ENCODE measurements at regions not wholly inside any gene's neighbourhood (a gene's known extent, or its start where the extent isn't known, plus 50 kb on each side); places are given as distances from the start of the nearest gene placed in this dataset.
"Not testable (repeated sequence)": the region's sequence is repeated elsewhere in the genome, so short reads cannot be mapped to it uniquely, and the experiment has no call there.

DNA sequence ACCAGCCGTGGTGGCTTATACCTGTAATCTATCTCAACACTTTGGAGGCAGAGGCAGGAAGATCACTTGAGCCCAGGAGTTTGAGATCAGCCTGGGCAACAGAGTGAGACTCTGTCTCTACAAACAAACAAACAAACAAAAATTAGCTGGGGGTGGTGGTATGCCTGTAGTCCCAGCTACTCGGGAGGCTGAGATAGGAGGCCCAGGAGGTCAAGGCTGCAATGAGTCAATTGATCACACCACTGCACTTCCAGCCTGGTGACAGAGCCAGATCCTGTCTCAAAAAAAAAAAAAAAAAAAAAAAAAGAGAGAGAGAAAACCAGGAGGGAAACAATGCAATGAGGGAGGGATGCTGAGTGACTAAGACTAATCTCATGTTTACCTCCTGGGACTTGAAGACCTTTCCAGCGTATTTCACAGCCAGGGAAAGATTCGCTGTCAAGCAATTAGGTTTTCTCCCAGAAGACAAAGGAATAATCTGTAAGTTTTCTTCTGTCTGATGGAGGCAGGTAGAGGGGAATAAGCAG is 51.1 kb upstream of the MIER3 start:
- no peak for DNase-seq (ENCODE audit: low read depth in 4 of 4, low spot score in 3 of 4)

GRCh38 chr5:57003566-57003965 is 51.6 kb upstream of the MIER3 start:
- DNase-seq (ENCODE audit: low read depth in 4 of 4, low spot score in 3 of 4) = not testable (repeated sequence)

GRCh38 chr5:57004800-57005199 is 52.9 kb upstream of the MIER3 start:
- peak in 1 of 4 donors; percentile 12 for DNase-seq (ENCODE audit: low read depth in 4 of 4, low spot score in 3 of 4)

- no peak for DNase-seq (ENCODE audit: low read depth in 4 of 4, low spot score in 3 of 4)
Measured at GRCh38 chr5:57007344-57007743, 55.4 kb upstream of the MIER3 start.

DNA sequence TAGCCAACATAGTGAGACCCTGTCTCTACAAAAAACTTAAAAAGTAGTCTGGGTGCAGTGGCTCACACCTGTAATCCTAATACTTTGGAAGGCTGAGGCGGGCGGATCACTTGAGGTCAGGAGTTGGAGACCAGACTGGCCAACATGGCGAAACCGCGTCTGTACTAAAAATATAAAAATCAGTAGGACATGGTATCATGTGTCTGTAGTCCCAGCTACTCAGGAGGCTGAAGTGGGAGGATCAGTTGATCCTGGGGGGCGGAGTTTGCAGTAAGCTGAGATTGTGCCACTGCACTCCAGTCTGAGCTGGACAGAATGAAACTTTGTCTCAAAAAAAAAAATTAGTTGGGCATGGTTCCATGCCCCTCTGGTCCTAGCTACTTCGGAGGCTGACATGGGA is 57.9 kb upstream of the MIER3 start:
- no peak for DNase-seq (ENCODE audit: low read depth in 4 of 4, low spot score in 3 of 4)

DNA sequence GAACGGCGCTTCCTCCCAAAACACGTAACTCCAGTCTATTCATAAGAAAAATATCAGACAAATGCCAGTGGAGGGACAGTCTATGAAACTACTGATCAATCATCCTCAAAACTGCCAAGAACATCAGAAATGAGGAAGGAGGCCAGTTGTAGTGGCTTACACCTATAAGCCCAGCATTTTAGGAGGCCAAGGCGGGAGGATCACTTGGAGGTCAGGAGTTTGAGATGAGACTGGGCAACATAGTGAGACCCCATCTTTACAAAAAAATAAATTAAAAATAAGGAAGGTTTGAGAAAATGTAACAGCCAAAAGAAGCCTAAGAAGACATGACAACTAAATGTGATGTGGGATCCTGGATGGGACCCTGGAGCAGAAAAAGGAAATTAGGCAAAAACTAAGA is 58.9 kb upstream of the MIER3 start:
- no peak for DNase-seq (ENCODE audit: low read depth in 4 of 4, low spot score in 3 of 4)

DNA sequence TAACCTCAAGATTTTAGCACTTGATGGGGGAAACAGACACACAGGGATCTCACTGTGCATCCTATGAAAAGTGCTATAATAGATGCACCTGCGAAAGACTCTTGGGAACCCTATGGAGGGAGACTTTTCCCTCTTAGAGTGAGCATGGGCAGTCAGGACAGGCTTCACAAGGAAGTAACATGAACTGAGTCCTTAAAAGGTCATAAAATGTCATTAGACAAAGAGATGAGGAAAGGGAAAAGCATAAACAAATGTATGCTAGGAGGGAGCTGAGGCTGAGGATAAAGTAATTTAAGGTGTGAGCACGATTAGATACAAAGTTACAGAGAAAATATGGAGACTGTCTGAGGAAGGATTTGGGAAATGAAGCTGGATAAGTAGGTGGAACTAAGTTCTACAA is 60.6 kb upstream of the MIER3 start:
- DNase-seq (ENCODE audit: low read depth in 4 of 4, low spot score in 3 of 4) = no peak

DNA sequence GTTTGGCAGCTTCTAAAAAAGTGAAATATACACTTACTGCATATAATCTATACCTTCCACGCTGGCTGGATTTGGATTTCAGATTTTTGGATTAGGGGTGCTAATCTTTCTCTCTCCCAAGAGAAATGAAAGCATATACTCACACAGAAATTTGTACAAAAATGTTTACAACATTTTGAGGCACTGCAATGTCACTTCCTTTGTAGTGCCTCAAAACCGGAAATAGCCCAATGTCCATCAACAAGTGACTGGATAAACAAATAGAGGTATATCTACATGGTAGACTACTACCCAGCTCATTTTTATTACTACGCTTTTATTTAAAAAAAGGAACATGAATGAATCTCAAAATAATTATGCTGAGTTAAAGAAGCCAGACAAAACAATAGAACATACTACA is 74.0 kb upstream of the MIER3 start:
- DNase-seq (ENCODE audit: low read depth in 4 of 4, low spot score in 3 of 4) = no peak

DNA sequence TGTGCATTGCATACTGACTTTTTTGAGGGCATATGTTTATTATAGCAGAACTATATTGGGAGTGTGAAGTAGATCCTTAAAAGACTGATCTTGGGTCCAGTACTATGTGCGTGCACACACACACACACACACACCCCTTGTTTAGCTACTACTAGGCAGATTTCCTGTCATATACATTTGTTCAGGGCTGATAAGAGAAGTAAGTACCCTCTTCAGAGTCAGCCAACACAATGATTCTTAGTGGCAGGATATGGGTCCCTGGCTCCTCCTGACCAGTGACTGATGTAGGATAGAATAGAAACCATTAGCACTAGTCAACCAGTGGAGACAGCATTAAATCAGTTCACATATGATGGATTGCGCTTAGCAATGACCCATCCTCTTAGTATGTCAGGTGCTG is 76.2 kb upstream of the MIER3 start:
- no peak for DNase-seq (ENCODE audit: low read depth in 4 of 4, low spot score in 3 of 4)

DNA sequence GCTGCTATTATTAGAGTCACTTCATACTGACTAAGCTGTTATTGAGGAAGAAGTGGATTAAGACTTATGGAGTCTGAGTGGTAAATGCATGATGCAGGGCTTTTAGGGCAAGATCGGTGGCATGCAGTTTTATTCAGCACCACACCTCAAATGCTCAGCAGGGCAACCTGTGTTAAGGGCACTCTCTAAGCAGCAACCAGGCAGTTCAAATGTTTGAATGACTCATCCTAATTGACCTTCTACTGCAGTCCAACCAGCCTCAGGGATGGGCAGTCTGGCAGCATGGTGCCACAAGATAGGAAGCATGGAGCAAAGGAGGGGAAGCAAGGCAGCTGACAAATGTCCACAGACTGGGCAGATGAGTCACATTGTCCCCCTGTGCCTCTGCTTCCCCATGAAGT is 80.2 kb upstream of the MIER3 start:
- DNase-seq (ENCODE audit: low read depth in 4 of 4, low spot score in 3 of 4) = no peak

- DNase-seq (ENCODE audit: low read depth in 4 of 4, low spot score in 3 of 4) = no peak
Measured at GRCh38 chr5:57033103-57033502, 81.2 kb upstream of the MIER3 start.

GRCh38 chr5:57033503-57033902 is 81.6 kb upstream of the MIER3 start:
- no peak for DNase-seq (ENCODE audit: low read depth in 4 of 4, low spot score in 3 of 4)

DNA sequence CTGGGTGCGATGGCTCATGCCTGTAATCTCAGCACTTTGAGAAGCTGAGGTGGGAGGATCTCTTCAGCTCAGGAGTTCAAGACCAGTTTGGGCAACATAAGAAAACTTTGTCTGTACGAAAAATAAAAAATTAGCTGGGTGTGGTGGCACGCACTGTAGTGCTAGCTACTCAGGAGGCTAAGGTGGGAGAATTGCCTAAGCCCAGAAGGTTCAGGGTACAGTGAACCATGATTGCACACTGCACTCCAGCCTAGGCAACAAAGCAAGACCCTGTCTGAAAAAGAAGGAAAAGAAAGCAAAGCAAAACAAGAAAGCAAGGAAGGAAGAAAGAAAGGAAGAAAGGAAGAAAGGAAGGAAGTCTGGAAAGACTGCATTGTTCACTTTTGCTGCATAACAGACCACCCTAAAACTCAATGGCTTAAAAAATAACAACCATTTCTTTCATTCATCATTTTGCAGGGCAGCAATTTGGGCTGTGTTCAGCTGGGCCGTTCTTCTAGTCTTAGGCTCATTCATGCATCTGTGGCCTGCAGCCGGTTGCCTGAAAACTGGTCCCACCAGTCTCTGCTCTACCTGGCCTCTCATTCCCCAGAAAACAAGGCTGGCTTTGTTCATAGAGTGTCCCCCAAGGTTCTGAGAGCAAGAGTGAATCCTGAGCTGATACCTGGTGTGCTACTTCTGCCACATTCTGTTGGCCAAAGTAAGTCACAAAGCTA is 82.4 kb upstream of the MIER3 start:
- DNase-seq (ENCODE audit: low read depth in 4 of 4, low spot score in 3 of 4) = no peak

- no peak for DNase-seq (ENCODE audit: low read depth in 4 of 4, low spot score in 3 of 4)
Measured at GRCh38 chr5:57035955-57036354, 84.0 kb upstream of the MIER3 start.

GRCh38 chr5:57036761-57037160 is 84.8 kb upstream of the MIER3 start:
- no peak for DNase-seq (ENCODE audit: low read depth in 4 of 4, low spot score in 3 of 4)

- no peak for DNase-seq (ENCODE audit: low read depth in 4 of 4, low spot score in 3 of 4)
Measured at GRCh38 chr5:57037355-57037754, 85.4 kb upstream of the MIER3 start.

DNA sequence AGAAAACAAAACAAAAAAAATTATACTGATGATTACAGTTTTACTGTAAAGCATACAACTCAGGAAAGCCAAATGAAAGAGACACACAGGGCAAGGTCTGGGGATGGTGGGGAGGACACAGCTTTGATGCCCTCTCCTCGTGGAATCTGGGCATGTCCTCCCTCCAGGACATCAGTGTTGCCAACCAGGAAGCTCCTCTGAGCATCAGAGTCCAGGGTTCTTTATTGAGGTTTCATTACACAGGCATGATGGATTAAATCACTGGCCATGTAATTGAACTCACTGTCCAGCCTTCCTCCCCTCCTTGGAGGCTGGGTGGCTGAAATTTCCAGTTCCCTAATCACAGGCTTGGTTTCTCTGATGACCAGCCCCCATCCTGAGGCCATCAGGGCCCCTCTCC is 89.6 kb upstream of the MIER3 start:
- DNase-seq (ENCODE audit: low read depth in 4 of 4, low spot score in 3 of 4) = no peak

- no peak for DNase-seq (ENCODE audit: low read depth in 4 of 4, low spot score in 3 of 4)
Measured at GRCh38 chr5:57042524-57042931, 90.6 kb upstream of the MIER3 start.

DNA sequence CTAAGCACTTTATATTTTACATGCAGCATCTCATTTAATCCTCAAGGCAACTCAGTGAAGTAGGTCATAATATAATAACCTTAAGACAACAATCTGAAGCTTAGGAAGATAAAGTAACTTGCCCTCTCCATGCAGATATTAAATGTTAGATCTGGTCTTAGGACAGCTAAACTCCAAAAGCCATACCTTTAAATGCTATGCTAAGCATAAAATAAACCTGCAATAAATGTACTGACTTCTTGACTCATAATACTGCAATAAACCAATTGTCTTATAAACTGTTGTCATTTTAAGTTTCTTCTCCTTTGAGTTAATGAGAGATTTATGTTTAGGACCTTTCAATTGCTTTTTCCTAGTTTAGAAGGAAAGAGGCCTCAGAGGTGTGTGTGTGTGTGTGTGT is 102.2 kb upstream of the MIER3 start:
- DNase-seq (ENCODE audit: low read depth in 4 of 4, low spot score in 3 of 4) = no peak

- DNase-seq (ENCODE audit: low read depth in 4 of 4, low spot score in 3 of 4) = no peak
Measured at GRCh38 chr5:57054671-57055070, 102.7 kb upstream of the MIER3 start.

DNA sequence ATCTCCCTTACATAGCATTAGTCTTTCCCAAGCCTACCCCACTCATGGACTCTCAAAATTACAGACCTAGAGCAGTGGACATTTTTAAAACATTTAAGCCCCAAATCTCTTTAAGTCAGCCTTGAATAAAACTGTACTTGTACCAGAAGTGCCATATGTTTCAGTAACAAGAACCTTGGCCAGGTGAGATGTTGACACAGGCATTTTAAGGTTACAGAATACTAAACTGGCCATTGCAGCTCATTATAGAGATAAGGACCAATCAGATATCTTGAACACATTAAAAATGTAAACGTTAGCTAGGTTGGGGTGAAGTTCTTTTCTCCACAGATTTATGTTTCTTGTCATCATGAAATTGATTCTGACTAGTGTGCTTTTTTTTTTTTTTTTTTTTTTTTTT is 103.8 kb upstream of the MIER3 start:
- DNase-seq (ENCODE audit: low read depth in 4 of 4, low spot score in 3 of 4) = no peak

- no peak for DNase-seq (ENCODE audit: low read depth in 4 of 4, low spot score in 3 of 4)
Measured at GRCh38 chr5:57063773-57064172, 110.1 kb upstream of the GPBP1 start.
